HTR-8/SVneo (cell line): ENCODE measurements at regions not wholly inside any gene's neighbourhood (a gene's known extent, or its start where the extent isn't known, plus 50 kb on each side); places are given as distances from the start of the nearest gene placed in this dataset.
"Not testable (repeated sequence)": the region's sequence is repeated elsewhere in the genome, so short reads cannot be mapped to it uniquely, and the experiment has no call there.

Experiments used
- DNase-seq: peaks from one replicate; pipeline ENCODE4 v3.0.0; 2011; ENCODE audit warnings: low spot score, mixed read lengths; ENCODE audit not compliant: insufficient read length
- FAIRE-seq: peaks from 2 replicates; lab custom pipeline; 2011; peaks lifted over from hg19 to GRCh38; lab: Jason Lieb, UNC

- no peak for FAIRE-seq
- DNase-seq, result peak; percentile 5
These were observed 1151.9 kb upstream of the GOT2 start for GRCh38 chr16:59886021-59886420.

GRCh38 chr16:59881376-59881775 is 1147.3 kb upstream of the GOT2 start:
- FAIRE-seq, result no peak
- no peak for DNase-seq

- DNase-seq, result no peak
- FAIRE-seq, result no peak
These were observed 1146.5 kb upstream of the GOT2 start for GRCh38 chr16:59880611-59881010.

GRCh38 chr16:59878999-59879398 is 1144.9 kb upstream of the GOT2 start:
- FAIRE-seq, result no peak

GRCh38 chr16:59878479-59878878 is 1144.4 kb upstream of the GOT2 start:
- no peak for DNase-seq
- no peak for FAIRE-seq

More at GRCh38 chr16:59878999-59879398, 1144.9 kb upstream of the GOT2 start:
- DNase-seq, result no peak

- no peak for FAIRE-seq
- no peak for DNase-seq
These were observed 1131.0 kb upstream of the GOT2 start for GRCh38 chr16:59864981-59865666.

GRCh38 chr16:59859676-59860402 is 1125.7 kb upstream of the GOT2 start:
- FAIRE-seq (no peak), DNase-seq (no peak)

- FAIRE-seq (no peak), DNase-seq (no peak)
These were observed 1120.8 kb upstream of the GOT2 start for GRCh38 chr16:59854846-59855439.

GRCh38 chr16:59849716-59850115 is 1115.6 kb upstream of the GOT2 start:
- no peak for FAIRE-seq
- no peak for DNase-seq

- FAIRE-seq (no peak), DNase-seq (no peak)
These were observed 1114.2 kb upstream of the GOT2 start for GRCh38 chr16:59848296-59848695.

GRCh38 chr16:59840169-59840568 is 1106.1 kb upstream of the GOT2 start:
- no peak for FAIRE-seq
- no peak for DNase-seq

- FAIRE-seq, result no peak
These were observed 1092.7 kb upstream of the GOT2 start for GRCh38 chr16:59826767-59827166.

GRCh38 chr16:59809488-59809887 is 1075.4 kb upstream of the GOT2 start:
- DNase-seq, FAIRE-seq: not testable (repeated sequence)

More at GRCh38 chr16:59826767-59827166, 1092.7 kb upstream of the GOT2 start:
- no peak for DNase-seq

GRCh38 chr16:59783191-59783590 is 1049.1 kb upstream of the GOT2 start:
- DNase-seq (no peak), FAIRE-seq (no peak)

GRCh38 chr16:59773330-59773729 is 1039.2 kb upstream of the GOT2 start:
- FAIRE-seq, result no peak
- DNase-seq, result no peak

- no peak for FAIRE-seq
- no peak for DNase-seq
These were observed 1025.2 kb upstream of the GOT2 start for GRCh38 chr16:59759296-59759695.

GRCh38 chr16:59758848-59759247 is 1024.7 kb upstream of the GOT2 start:
- no peak for FAIRE-seq
- DNase-seq, result no peak

GRCh38 chr16:59754854-59755253 is 1020.7 kb upstream of the GOT2 start:
- no peak for FAIRE-seq
- DNase-seq, result no peak

- DNase-seq (no peak), FAIRE-seq (no peak)
These were observed 1015.7 kb upstream of the GOT2 start for GRCh38 chr16:59749662-59750336.

- no peak for FAIRE-seq
- no peak for DNase-seq
These were observed 1014.4 kb upstream of the GOT2 start for GRCh38 chr16:59748531-59748930.

GRCh38 chr16:59743504-59743903 is 1009.4 kb upstream of the GOT2 start:
- DNase-seq (no peak), FAIRE-seq (no peak)
